ENCODE measurements at regions not wholly inside any gene's neighbourhood (a gene's known extent, or its start where the extent isn't known, plus 50 kb on each side); places are given as distances from the start of the nearest gene placed in this dataset.

DNA sequence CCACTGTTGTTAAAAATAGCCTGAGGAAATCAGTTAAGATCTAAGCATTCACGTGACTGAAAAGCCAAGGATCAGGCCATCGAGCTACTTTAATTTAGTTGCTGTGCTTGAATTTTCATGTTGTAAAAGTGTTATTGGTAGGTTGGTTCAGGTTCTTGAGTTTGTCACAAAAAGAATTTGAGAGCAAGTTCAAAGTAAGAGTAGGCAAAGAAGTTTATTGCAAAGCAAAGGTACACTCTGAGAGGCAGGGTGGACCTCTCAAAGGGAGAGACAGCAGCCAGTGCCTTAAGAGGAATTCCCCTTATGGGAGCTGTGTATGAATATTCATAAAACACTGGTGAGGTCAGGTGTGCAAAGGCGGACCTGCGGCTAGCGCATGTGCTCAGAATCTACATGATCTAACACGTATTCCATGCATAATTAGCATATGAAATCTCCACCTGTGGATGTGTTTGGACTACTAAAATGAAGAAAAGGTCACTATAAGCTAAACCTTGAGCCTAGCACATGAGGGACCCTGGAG is 236.5 kb downstream of the NDUFA10 start:
- TF ChIP-seq, protein P1, sequence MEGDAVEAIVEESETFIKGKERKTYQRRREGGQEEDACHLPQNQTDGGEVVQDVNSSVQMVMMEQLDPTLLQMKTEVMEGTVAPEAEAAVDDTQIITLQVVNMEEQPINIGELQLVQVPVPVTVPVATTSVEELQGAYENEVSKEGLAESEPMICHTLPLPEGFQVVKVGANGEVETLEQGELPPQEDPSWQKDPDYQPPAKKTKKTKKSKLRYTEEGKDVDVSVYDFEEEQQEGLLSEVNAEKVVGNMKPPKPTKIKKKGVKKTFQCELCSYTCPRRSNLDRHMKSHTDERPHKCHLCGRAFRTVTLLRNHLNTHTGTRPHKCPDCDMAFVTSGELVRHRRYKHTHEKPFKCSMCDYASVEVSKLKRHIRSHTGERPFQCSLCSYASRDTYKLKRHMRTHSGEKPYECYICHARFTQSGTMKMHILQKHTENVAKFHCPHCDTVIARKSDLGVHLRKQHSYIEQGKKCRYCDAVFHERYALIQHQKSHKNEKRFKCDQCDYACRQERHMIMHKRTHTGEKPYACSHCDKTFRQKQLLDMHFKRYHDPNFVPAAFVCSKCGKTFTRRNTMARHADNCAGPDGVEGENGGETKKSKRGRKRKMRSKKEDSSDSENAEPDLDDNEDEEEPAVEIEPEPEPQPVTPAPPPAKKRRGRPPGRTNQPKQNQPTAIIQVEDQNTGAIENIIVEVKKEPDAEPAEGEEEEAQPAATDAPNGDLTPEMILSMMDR (IDR thresholded peaks at IDR 0.05) = no peak
- TF ChIP-seq EP300 (IDR thresholded peaks at IDR 0.05) = no peak

All from tibial nerve (tissue), 4 donors.